H9 (cell line): ENCODE measurements at regions not wholly inside any gene's neighbourhood (a gene's known extent, or its start where the extent isn't known, plus 50 kb on each side); places are given as distances from the start of the nearest gene placed in this dataset.

Experiments used
- DNase-seq: peaks from one replicate; pipeline ENCODE4 v3.0.0-alpha.2; 2017
- H2AFZ ChIP-seq: one replicate; pipeline ENCODE4 v1.6.1; 2013; ENCODE audit warnings: mild to moderate bottlenecking, low read length, control low read depth, moderate library complexity
- H2AK5ac ChIP-seq: 2 replicates; pipeline ENCODE4 v1.6.1; 2013; ENCODE audit warnings: low read length, control low read depth, mixed read lengths; ENCODE audit not compliant: insufficient read length
- H2BK120ac ChIP-seq: one replicate; pipeline ENCODE4 v1.6.1; 2013; ENCODE audit warnings: low read depth, mild to moderate bottlenecking, low read length, control low read depth, inconsistent platforms; ENCODE audit not compliant: poor library complexity, severe bottlenecking
- H2BK12ac ChIP-seq: 2 replicates; pipeline ENCODE4 v1.6.1; 2013; ENCODE audit warnings: low read length, control low read depth, mixed read lengths, low read depth; ENCODE audit not compliant: insufficient read length
- H2BK15ac ChIP-seq: 2 replicates; pipeline ENCODE4 v1.6.1; 2013; ENCODE audit warnings: low read depth, low read length, control low read depth
- H2BK20ac ChIP-seq: one replicate; pipeline ENCODE4 v1.6.1; 2013; ENCODE audit warnings: low read depth, mild to moderate bottlenecking, low read length, control low read depth, inconsistent platforms; ENCODE audit not compliant: poor library complexity, severe bottlenecking
- H2BK5ac ChIP-seq: 2 replicates; pipeline ENCODE4 v1.6.1; 2013; ENCODE audit warnings: low read length, control low read depth, mixed read lengths; ENCODE audit not compliant: insufficient read length
- H3K14ac ChIP-seq: 2 replicates; pipeline ENCODE4 v1.6.1; 2013; ENCODE audit warnings: low read length, control low read depth; ENCODE audit not compliant: insufficient read depth
- H3K18ac ChIP-seq: 2 replicates; pipeline ENCODE4 v1.6.1; 2013; ENCODE audit warnings: low read depth, mild to moderate bottlenecking, mixed read lengths, low read length, control low read depth; ENCODE audit not compliant: insufficient read length
- H3K23ac ChIP-seq: 2 replicates; pipeline ENCODE4 v1.6.1; 2013; ENCODE audit warnings: low read length, control low read depth, mixed read lengths, low read depth; ENCODE audit not compliant: insufficient read length
- H3K23me2 ChIP-seq: 2 replicates; pipeline ENCODE4 v1.6.1; 2013; ENCODE audit warnings: low read depth, mild to moderate bottlenecking, mixed read lengths, low read length, control low read depth; ENCODE audit not compliant: insufficient read length, poor library complexity, severe bottlenecking
- H3K27ac ChIP-seq: 2 replicates; pipeline ENCODE4 v1.5.1; 2013; ENCODE audit warnings: low read length, control low read depth, mixed read lengths, low read depth; ENCODE audit not compliant: insufficient read length
- H3K27me3 ChIP-seq: 2 replicates; pipeline ENCODE4 v1.6.1; 2013; ENCODE audit warnings: low read length, control low read depth, inconsistent platforms; ENCODE audit not compliant: insufficient read depth
- H3K4ac ChIP-seq: 2 replicates; pipeline ENCODE4 v1.6.1; 2013; ENCODE audit warnings: low read depth, mild to moderate bottlenecking, control low read depth, inconsistent platforms, low read length, moderate library complexity
- H3K4me1 ChIP-seq: 2 replicates; pipeline ENCODE4 v1.6.1; 2013; ENCODE audit warnings: low read length, control low read depth, inconsistent platforms; ENCODE audit not compliant: insufficient read depth
- H3K4me2 ChIP-seq: 2 replicates; pipeline ENCODE4 v1.6.1; 2013; ENCODE audit warnings: low read length, control low read depth, mixed read lengths; ENCODE audit not compliant: insufficient read length, insufficient read depth
- H3K56ac ChIP-seq: 2 replicates; pipeline ENCODE4 v1.6.1; 2013; ENCODE audit warnings: low read depth, mild to moderate bottlenecking, mixed read lengths, low read length, control low read depth; ENCODE audit not compliant: insufficient read length
- H3K79me1 ChIP-seq: 2 replicates; pipeline ENCODE4 v1.6.1; 2013; ENCODE audit warnings: low read depth, mild to moderate bottlenecking, moderate library complexity, low read length, control low read depth, inconsistent platforms; ENCODE audit not compliant: insufficient read depth, poor library complexity, severe bottlenecking
- H3K79me2 ChIP-seq: 2 replicates; pipeline ENCODE4 v1.6.1; 2013; ENCODE audit warnings: low read length, control low read depth, inconsistent platforms; ENCODE audit not compliant: insufficient read depth
- H3K9ac ChIP-seq: 2 replicates; pipeline ENCODE4 v1.6.1; 2013; ENCODE audit warnings: low read length, control low read depth, mixed read lengths; ENCODE audit not compliant: insufficient read length; ENCODE audit errors: extremely low read depth
- H3K9me3 ChIP-seq: one replicate; pipeline ENCODE4 v1.6.1; 2013; ENCODE audit warnings: low read depth, low read length, inconsistent platforms; ENCODE audit not compliant: control insufficient read depth
- H3T11ph ChIP-seq: one replicate; pipeline ENCODE4 v1.6.1; 2013; ENCODE audit warnings: mild to moderate bottlenecking, low read length, control low read depth, inconsistent platforms
- H4K20me1 ChIP-seq: one replicate; pipeline ENCODE4 v1.6.1; 2013; ENCODE audit not compliant: control insufficient read depth, insufficient read length, insufficient read depth
- H4K5ac ChIP-seq: 2 replicates; pipeline ENCODE4 v1.6.1; 2013; ENCODE audit warnings: low read depth, mild to moderate bottlenecking, mixed read lengths, low read length, control low read depth; ENCODE audit not compliant: insufficient read length
- H4K8ac ChIP-seq: replicated peaks from 2 replicates; pipeline ENCODE4 v1.6.1; 2013; ENCODE audit warnings: low read length, control low read depth, mixed read lengths, low read depth; ENCODE audit not compliant: insufficient read length
- H4K91ac ChIP-seq: 2 replicates; pipeline ENCODE4 v1.6.1; 2013; ENCODE audit warnings: low read depth, mild to moderate bottlenecking, moderate library complexity, mixed read lengths, low read length, control low read depth; ENCODE audit not compliant: insufficient read length
- H3K27ac Mint-ChIP-seq, 3 experiments: 2 replicates in 2 of 3; 3 replicates in 1 of 3; pipeline ENCODE4 v1.8.0; 2020 to 2021; ENCODE audit warnings: mixed read lengths in 3 of 3, mild to moderate bottlenecking in 1 of 3, moderate library complexity in 1 of 3
- H3K27me3 Mint-ChIP-seq: 2 replicates; pipeline ENCODE4 v1.8.0; 2021; ENCODE audit warnings: low read depth, mild to moderate bottlenecking, moderate library complexity, mixed read lengths
- H3K36me3 Mint-ChIP-seq, 3 experiments: 2 replicates in 2 of 3; 3 replicates in 1 of 3; pipeline ENCODE4 v1.8.0; 2020 to 2021; ENCODE audit warnings: low read depth in 3 of 3, mixed read lengths in 3 of 3; ENCODE audit not compliant: insufficient read depth in 1 of 3
- H3K4me1 Mint-ChIP-seq, 2 experiments: 2 replicates each; pipeline ENCODE4 v1.8.0; 2020; ENCODE audit warnings: mixed read lengths in 2 of 2
- H3K4me3 Mint-ChIP-seq, 2 experiments: 2 replicates in 1 of 2; 3 replicates in 1 of 2; pipeline ENCODE4 v1.8.0; 2020 to 2021; ENCODE audit warnings: mild to moderate bottlenecking in 2 of 2, mixed read lengths in 2 of 2, moderate library complexity in 1 of 2
- H3K9me3 Mint-ChIP-seq, 2 experiments: 2 replicates in 1 of 2; 3 replicates in 1 of 2; pipeline ENCODE4 v1.8.0; 2020; ENCODE audit warnings: mild to moderate bottlenecking in 2 of 2, mixed read lengths in 2 of 2, moderate library complexity in 1 of 2
- CTCF ChIP-seq: fragments of 200-600 bp; sonication (generic); conservative IDR thresholded peaks from 3 replicates; pipeline ENCODE4 v1.8.0; 2021; ENCODE audit warnings: antibody characterized with exemption, mild to moderate bottlenecking
- WGBS: extraction: QIAGEN DNeasy Blood & Tissue Kit; methylation state at CpG from one replicate; pipeline ENCODE4 v1.1.7; 2013; ENCODE audit warnings: missing lambda C conversion rate, low lambda C conversion rate, mixed read lengths; ENCODE audit not compliant: insufficient read length; ENCODE audit errors: extremely low coverage; 5-methylcytosine and 5-hydroxymethylcytosine counted together

GRCh38 chr18:60277855-60278480, 94.6 kb downstream of the MC4R start:
- H2BK15ac ChIP-seq = no peak overlapping the region
- H3K27me3 ChIP-seq = no peaks in the 10 kb centered on the region
- no peak overlapping the region for H2BK5ac ChIP-seq
- H3K4me1 ChIP-seq = no peaks in the 10 kb centered on the region
- H4K91ac ChIP-seq = no peak overlapping the region
- WGBS = no CpG with 5 or more reads among the region's 4 CpGs
- H2BK120ac ChIP-seq = no peak overlapping the region
- no peak overlapping the region for H4K8ac ChIP-seq
- H3K4ac ChIP-seq = no peak overlapping the region
- H2BK12ac ChIP-seq = no peak overlapping the region
- no peaks in the 10 kb centered on the region for H3K79me2 ChIP-seq
- peaks cover 0 to 4% (median 0%) of the 10 kb centered on the region in 3 experiments; a peak in 1 of 7 replicates for H3K36me3 Mint-ChIP-seq
- no peaks in the 10 kb centered on the region for H3K23me2 ChIP-seq
- no peaks in the 10 kb centered on the region for H3K27me3 Mint-ChIP-seq
- no peak overlapping the region for H2BK20ac ChIP-seq
- H2AK5ac ChIP-seq = no peak overlapping the region
- no peaks in the 10 kb centered on the region for H3K79me1 ChIP-seq
- H3K4me3 Mint-ChIP-seq = no peak overlapping the region
- H3K18ac ChIP-seq = no peak overlapping the region
- no peak for DNase-seq
- no peak overlapping the region for H3K23ac ChIP-seq
- no peak overlapping the region for H3K56ac ChIP-seq
- peaks cover 0 to 4% of the 10 kb centered on the region in 2 experiments; a peak in 3 of 5 replicates for H3K9me3 Mint-ChIP-seq
- no peak overlapping the region for H3K27ac Mint-ChIP-seq
- no peak overlapping the region for H4K5ac ChIP-seq
- H3K27ac ChIP-seq = no peak overlapping the region
- TF ChIP-seq CTCF = no peak
- H3K9ac ChIP-seq = no peak overlapping the region
- H4K20me1 ChIP-seq = no peaks in the 10 kb centered on the region
- no peaks in the 10 kb centered on the region for H3K9me3 ChIP-seq
- H3K4me1 Mint-ChIP-seq = no peaks in the 10 kb centered on the region; a peak in 1 of 4 replicates
- no peak overlapping the region for H3T11ph ChIP-seq
- no peak overlapping the region for H3K14ac ChIP-seq
- no peak overlapping the region for H2AFZ ChIP-seq
- H3K4me2 ChIP-seq = no peak overlapping the region
